ENCODE measurements at regions not wholly inside any gene's neighbourhood (a gene's known extent, or its start where the extent isn't known, plus 50 kb on each side); places are given as distances from the start of the nearest gene placed in this dataset.
A peak's percentile ranks its signal among the peaks of the same experiment; 100 is the strongest.

DNA sequence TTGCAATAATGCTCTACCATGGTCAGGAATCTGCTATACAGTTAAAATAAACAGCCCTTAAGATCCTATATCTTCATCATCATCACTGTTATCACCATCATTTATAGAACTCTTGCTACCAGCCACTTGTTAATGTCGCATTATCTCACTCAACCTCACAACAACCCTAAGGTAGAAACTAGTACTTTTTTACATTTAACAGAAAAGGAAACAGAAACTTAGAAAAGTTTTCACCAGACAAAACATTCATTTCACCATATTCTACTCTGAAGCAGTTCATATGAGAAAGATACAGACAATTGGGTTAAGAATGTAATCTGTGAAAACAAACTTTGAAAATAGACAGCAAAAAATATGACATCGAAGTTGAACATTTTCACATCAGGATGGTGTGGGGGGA, 262.6 kb downstream of the ATG4C start:
- no peak for DNase-seq

GRCh38 chr1:63049135-63049534, 265.2 kb downstream of the ATG4C start:
- DNase-seq, result no peak

- DNase-seq, result no peak
Observed at GRCh38 chr1:63051356-63051755, 267.4 kb downstream of the ATG4C start.

- no peak for DNase-seq
Observed at GRCh38 chr1:63051886-63052285, 268.0 kb downstream of the ATG4C start.

GRCh38 chr1:63054184-63054583, 268.2 kb upstream of the FOXD3 start:
- DNase-seq, result no peak

DNA sequence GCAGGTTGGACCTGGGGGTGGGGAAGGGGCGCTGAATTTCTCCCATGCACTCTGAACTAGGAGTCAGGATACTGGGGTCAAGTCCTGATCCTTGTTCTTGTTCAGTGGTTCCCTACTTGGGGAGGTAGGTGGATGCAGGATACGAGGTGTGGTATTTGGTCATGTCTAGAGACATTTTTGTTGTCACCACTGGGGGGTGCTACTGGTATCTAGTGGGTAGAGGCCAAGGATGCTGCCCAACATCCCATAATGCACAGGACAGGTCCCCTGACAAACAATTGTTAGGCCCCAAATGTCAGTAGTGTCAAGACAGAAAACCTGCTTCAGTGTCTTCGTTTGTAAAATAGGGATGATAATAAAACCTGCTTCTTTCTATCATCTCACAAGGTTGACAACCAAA, 259.0 kb upstream of the FOXD3 start:
- no peak for DNase-seq

DNA sequence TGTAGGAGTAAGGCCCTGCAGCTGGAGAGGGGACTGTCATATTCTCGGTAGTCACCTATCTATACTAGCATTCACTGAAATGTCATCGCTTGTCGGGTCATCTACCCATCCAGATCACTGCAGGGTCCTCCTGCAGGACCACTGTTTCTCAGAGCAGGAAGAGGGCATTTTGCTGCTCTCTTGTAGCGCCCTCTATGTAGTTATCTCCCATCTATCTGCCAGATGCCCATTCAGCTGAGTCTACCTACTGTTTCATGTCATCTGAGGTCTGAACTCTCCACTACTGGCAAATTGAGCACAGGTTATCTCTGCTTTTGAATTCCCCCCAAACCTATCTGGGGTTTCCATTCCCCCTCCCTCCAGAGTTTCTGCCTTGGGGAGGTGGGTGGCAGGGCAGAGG, 258.2 kb upstream of the FOXD3 start:
- DNase-seq, result no peak

- DNase-seq, result no peak
Observed at GRCh38 chr1:63068626-63069025, 253.7 kb upstream of the FOXD3 start.

GRCh38 chr1:63069214-63069613, 253.2 kb upstream of the FOXD3 start:
- DNase-seq, result no peak

DNA sequence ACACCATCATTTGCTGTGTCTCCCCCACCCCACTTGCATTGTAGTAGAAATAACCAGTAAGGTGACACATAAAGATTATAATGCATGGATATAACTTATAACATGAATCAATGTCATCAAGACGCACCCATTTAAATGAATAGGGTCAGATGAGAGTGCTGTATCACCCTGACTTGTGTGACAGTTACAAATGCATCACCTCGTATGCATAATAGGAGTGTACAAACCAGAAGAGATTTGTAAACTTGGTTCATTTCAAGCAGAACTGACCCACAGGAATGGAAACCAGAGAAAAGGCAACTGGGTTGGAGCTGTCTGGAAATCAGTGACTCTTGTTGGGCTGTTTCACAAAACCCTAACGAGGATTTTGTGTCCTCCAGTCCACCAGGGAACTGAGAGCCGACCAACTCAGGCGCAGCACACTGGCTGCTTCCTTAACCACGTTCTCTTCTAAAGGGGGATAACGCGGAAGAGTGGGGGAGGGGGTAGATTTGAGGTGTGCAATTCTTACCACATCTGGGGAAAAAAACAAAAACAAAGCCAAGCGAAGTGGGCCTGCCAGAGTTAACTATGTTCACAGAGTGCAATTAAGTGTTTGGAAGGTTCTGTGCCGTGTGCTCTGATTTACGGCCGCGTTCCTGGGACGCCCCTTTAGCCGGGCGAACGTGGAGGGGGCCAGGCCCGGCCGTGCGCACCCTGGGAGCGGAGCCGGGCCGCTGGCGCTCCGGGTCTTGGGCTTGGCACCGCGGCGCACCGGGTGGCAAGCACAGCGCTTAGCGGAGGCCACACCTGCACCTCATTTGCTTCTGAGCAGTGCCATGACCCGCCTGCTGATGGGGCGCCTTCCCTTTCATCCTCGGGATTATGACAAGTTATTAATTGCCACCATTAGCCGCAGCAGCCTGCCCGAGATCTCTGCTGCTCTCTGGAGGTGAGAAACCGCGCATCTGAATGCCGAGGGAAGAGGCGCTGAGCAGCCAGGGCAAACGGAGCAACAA, 248.8 kb upstream of the FOXD3 start:
- peak; percentile 57 for DNase-seq

GRCh38 chr1:63074321-63074720, 248.0 kb upstream of the FOXD3 start:
- no peak for DNase-seq

DNA sequence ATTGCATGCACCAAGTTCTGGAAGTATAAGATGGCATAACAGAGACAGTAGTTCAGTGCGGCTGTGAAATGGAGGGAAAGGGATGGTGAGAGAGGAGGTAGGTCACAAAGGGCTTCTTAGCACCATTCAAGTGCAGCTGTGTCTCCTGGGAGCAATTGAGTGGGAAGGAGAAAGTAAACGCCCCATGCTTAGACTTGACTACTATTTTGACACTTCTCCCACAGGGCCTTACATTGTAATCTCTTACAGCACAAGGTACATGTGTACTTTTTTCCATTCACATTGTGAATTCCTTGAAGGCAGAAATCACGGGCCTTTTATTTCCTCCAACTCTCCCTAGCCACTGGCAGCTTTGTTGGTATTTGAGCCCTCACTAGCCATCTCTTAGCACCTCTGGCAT, 239.6 kb upstream of the FOXD3 start:
- DNase-seq, result no peak

DNA sequence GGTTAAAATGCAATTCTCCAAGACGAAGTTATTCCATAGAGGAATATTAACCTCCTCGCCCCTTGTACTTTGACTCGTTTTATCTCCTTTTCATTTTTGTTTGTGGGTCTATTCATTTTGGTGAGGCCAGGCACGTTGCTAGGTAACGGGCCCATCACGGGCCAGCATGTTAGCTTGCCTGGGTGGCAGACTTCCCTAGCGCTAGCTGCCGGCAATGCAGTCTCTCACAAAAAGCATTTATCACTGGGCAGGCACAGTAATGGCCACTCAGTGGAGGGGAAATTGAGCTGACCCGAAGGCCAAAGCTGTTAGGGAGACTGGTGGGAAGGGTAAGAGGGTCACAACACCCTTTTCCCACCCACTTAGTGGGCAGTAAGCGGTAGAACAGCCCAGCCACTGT, 234.4 kb upstream of the FOXD3 start:
- no peak for DNase-seq

DNA sequence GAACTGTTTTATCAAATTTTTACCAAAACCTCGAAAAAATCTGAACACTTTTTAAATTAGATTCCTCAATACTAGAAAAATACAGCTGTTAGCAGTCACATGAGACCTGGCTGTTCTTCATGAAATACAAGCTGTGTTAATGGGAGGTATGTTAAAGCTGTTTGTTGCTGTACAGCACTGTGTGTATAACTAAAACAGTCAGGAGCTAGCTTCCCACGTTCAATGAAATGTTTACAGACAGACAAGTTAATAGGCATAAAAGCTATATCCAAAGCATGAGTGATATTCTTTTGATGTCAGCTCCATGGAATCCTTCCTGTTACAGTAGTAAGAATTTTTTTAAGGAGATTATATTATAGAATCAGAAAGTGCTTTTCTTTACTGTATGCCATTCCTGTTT, 223.2 kb upstream of the FOXD3 start:
- no peak for DNase-seq

- DNase-seq, result no peak
Observed at GRCh38 chr1:63101336-63101735, 221.0 kb upstream of the FOXD3 start.

DNA sequence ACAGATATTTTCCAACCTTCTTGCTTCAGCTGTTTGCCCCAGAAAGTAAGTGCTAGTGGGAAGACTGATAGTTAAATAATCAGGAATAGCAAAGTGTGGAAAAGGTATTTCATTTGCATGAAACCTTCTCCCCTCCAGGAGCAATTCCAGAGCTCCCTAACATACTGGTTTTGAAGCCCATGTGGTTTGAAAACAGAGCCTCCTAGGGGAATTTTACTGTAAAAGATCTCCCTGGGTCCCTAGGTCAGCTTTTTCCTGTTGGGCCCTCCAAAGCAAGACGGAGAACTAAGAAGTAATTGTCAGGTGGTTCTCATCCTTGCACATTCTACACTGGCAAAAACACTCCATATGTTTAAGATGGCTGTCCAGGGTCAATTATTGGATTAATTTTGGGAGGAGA, 218.7 kb upstream of the FOXD3 start:
- DNase-seq, result no peak

GRCh38 chr1:63107066-63107465, 215.3 kb upstream of the FOXD3 start:
- no peak for DNase-seq

- no peak for DNase-seq
Observed at GRCh38 chr1:63108206-63108605, 214.2 kb upstream of the FOXD3 start.

DNA sequence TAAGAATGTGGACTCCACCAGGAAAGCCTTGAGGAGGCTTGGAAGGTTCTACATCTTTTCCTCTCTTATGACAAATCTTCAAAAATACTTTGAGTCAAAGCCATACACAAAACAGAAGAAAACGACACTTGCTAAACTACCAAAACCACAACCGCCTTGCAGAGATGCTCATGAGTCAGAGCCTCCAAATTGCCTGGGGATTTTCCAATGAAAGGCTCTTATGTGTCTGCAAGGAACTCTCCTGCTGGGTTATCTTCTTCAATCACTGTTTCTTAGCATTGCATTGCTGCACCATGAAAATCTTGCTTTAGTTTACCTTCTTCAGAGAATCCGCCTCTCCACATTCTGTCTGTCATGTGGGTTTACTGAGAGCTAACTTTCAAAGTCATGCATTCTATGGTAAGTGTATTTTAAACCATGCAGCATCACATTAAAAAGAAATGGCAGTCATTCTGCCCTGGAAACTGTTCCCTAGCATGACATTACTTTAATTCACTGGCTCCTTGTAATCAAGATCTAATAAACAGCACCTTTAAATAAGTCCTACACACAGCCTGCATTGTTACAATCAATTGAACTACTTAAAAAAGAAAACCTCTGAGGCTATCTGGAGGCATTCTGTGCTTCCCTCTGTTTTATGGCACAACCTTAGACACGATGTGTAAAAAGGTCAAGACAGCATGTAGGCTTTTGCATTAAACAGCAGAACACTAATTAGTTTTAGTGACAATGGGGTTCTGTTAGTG, 210.0 kb upstream of the FOXD3 start:
- no peak for DNase-seq

DNA sequence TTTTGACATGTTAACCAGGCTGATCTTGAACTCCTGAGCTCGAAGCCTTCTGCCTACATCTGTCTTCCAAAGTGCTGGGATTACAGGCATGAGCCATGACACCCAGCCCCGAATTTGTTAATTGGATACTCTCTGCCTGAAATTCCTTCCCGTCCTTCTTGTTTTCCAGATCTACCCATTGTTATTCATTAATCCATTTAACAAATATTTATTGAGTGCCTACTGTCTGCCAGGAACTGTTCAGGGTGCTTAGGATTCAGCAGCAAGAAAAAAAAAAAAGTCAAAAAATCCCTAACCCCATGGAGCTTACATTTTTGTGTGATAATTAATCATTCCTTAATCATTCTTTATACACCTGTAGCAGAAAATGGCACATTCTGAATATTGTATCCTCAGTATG, 206.8 kb upstream of the FOXD3 start:
- no peak for DNase-seq

- DNase-seq, result no peak
Observed at GRCh38 chr1:63116016-63116415, 206.4 kb upstream of the FOXD3 start.

- DNase-seq, result no peak
Observed at GRCh38 chr1:63119575-63120155, 202.7 kb upstream of the FOXD3 start.

DNA sequence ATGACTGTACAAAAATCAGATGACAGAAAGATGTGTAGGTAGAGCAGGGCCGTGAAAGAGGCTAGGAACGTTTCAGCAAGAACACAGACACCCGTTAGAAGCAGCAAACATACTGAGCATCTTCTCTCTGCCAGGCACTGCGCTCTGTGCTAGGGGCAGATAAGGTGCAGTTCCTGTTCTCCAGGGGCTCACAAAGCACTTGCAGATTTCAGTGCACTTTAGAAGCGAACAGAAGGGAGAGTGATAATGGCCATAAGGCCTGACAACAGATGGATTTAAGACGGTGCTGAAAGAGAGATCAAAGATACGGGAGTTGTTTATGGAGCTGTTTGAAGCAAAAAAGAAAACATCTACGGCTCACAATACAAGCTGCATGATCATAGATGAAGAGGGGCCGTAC, 200.3 kb upstream of the FOXD3 start:
- DNase-seq, result peak; percentile 79

GRCh38 chr1:63124666-63125191, 197.6 kb upstream of the FOXD3 start:
- DNase-seq, result peak; percentile 41

All from hematopoietic multipotent progenitor cell treated with erythropoietin and hydrocortisone succinate and interleukin-3 and kit ligand, for 4 days (in vitro differentiated cells).